ENCODE measurements at regions not wholly inside any gene's neighbourhood (a gene's known extent, or its start where the extent isn't known, plus 50 kb on each side); places are given as distances from the start of the nearest gene placed in this dataset.

- no peak for TF ChIP-seq POLR2AphosphoS5 (IDR thresholded peaks at IDR 0.05)
- TF ChIP-seq, protein P1, sequence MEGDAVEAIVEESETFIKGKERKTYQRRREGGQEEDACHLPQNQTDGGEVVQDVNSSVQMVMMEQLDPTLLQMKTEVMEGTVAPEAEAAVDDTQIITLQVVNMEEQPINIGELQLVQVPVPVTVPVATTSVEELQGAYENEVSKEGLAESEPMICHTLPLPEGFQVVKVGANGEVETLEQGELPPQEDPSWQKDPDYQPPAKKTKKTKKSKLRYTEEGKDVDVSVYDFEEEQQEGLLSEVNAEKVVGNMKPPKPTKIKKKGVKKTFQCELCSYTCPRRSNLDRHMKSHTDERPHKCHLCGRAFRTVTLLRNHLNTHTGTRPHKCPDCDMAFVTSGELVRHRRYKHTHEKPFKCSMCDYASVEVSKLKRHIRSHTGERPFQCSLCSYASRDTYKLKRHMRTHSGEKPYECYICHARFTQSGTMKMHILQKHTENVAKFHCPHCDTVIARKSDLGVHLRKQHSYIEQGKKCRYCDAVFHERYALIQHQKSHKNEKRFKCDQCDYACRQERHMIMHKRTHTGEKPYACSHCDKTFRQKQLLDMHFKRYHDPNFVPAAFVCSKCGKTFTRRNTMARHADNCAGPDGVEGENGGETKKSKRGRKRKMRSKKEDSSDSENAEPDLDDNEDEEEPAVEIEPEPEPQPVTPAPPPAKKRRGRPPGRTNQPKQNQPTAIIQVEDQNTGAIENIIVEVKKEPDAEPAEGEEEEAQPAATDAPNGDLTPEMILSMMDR (IDR thresholded peaks at IDR 0.05): no peak
Measured at GRCh38 chr20:16942051-16942450, 193.9 kb downstream of the OTOR start.
